ENCODE measurements at regions not wholly inside any gene's neighbourhood (a gene's known extent, or its start where the extent isn't known, plus 50 kb on each side); places are given as distances from the start of the nearest gene placed in this dataset.
A peak's percentile ranks its signal among the peaks of the same experiment; 100 is the strongest.

- Mint-ChIP-seq H3K4me1 (ENCODE audit: low read depth) (no peaks in the 10 kb centered on the region), H3K27me3 (ENCODE audit: low read depth) (peaks cover 23% of the 10 kb centered on the region), H3K36me3 (ENCODE audit: low read depth) (peaks cover 2% of the 10 kb centered on the region), H3K9me3 (peaks cover 4% of the 10 kb centered on the region), H3K4me3 (no peak overlapping the region), H3K27ac (no peak overlapping the region)
Observed at GRCh38 chr1:198075296-198075695, 81.5 kb upstream of the NEK7 start.

- H3K4me1 Mint-ChIP-seq (ENCODE audit: low read depth) = no peaks in the 10 kb centered on the region
- H3K27me3 Mint-ChIP-seq (ENCODE audit: low read depth) = peaks cover 18% of the 10 kb centered on the region
- H3K27ac Mint-ChIP-seq = no peak overlapping the region
- peaks cover 4% of the 10 kb centered on the region for H3K9me3 Mint-ChIP-seq
- H3K4me3 Mint-ChIP-seq = no peak overlapping the region
- H3K36me3 Mint-ChIP-seq (ENCODE audit: low read depth) = peaks cover 2% of the 10 kb centered on the region
Observed at GRCh38 chr1:198079432-198079951, 77.3 kb upstream of the NEK7 start.

- H3K4me1 Mint-ChIP-seq (ENCODE audit: low read depth) = no peaks in the 10 kb centered on the region
- H3K27me3 Mint-ChIP-seq (ENCODE audit: low read depth) = peaks cover 8% of the 10 kb centered on the region
- peaks cover 2% of the 10 kb centered on the region for H3K36me3 Mint-ChIP-seq (ENCODE audit: low read depth)
- H3K4me3 Mint-ChIP-seq = no peak overlapping the region
- peaks cover 4% of the 10 kb centered on the region for H3K9me3 Mint-ChIP-seq
- no peak overlapping the region for H3K27ac Mint-ChIP-seq
Observed at GRCh38 chr1:198082576-198082975, 74.2 kb upstream of the NEK7 start.

GRCh38 chr1:198083549-198083948, 73.2 kb upstream of the NEK7 start:
- H3K36me3 Mint-ChIP-seq (ENCODE audit: low read depth) = peaks cover under 1% of the 10 kb centered on the region
- H3K27me3 Mint-ChIP-seq (ENCODE audit: low read depth) = peaks cover 8% of the 10 kb centered on the region

GRCh38 chr1:198084241-198084908, 72.4 kb upstream of the NEK7 start:
- Mint-ChIP-seq H3K27ac (no peak overlapping the region), H3K36me3 (ENCODE audit: low read depth) (no peaks in the 10 kb centered on the region), H3K9me3 (no peaks in the 10 kb centered on the region), H3K27me3 (ENCODE audit: low read depth) (peaks cover 8% of the 10 kb centered on the region), H3K4me1 (ENCODE audit: low read depth) (peaks cover 6% of the 10 kb centered on the region), H3K4me3 (no peak overlapping the region)

More at GRCh38 chr1:198083549-198083948, 73.2 kb upstream of the NEK7 start:
- no peak overlapping the region for H3K4me3 Mint-ChIP-seq
- H3K27ac Mint-ChIP-seq = no peak overlapping the region
- H3K4me1 Mint-ChIP-seq (ENCODE audit: low read depth) = peaks cover 3% of the 10 kb centered on the region
- peaks cover 2% of the 10 kb centered on the region for H3K9me3 Mint-ChIP-seq

GRCh38 chr1:198086051-198086745, 70.6 kb upstream of the NEK7 start:
- Mint-ChIP-seq H3K27me3 (ENCODE audit: low read depth) (peaks cover 4% of the 10 kb centered on the region), H3K4me1 (ENCODE audit: low read depth) (peaks cover 6% of the 10 kb centered on the region), H3K36me3 (ENCODE audit: low read depth) (no peaks in the 10 kb centered on the region), H3K4me3 (no peak overlapping the region), H3K9me3 (no peaks in the 10 kb centered on the region), H3K27ac (no peak overlapping the region)

- peaks cover 6% of the 10 kb centered on the region for H3K4me1 Mint-ChIP-seq (ENCODE audit: low read depth)
- no peaks in the 10 kb centered on the region for H3K27me3 Mint-ChIP-seq (ENCODE audit: low read depth)
- H3K27ac Mint-ChIP-seq = no peak overlapping the region
- no peaks in the 10 kb centered on the region for H3K36me3 Mint-ChIP-seq (ENCODE audit: low read depth)
- H3K9me3 Mint-ChIP-seq = no peaks in the 10 kb centered on the region
- H3K4me3 Mint-ChIP-seq = no peak overlapping the region
Observed at GRCh38 chr1:198087831-198088230, 69.0 kb upstream of the NEK7 start.

- Mint-ChIP-seq H3K27me3 (ENCODE audit: low read depth) (no peaks in the 10 kb centered on the region), H3K9me3 (no peaks in the 10 kb centered on the region), H3K4me1 (ENCODE audit: low read depth) (peaks cover 6% of the 10 kb centered on the region), H3K4me3 (no peak overlapping the region), H3K36me3 (ENCODE audit: low read depth) (no peaks in the 10 kb centered on the region), H3K27ac (no peak overlapping the region)
Observed at GRCh38 chr1:198088360-198089071, 68.3 kb upstream of the NEK7 start.

GRCh38 chr1:198096390-198096789, 60.4 kb upstream of the NEK7 start:
- H3K4me1 Mint-ChIP-seq (ENCODE audit: low read depth) = peaks cover 3% of the 10 kb centered on the region
- peaks cover 3% of the 10 kb centered on the region for H3K27me3 Mint-ChIP-seq (ENCODE audit: low read depth)
- no peak overlapping the region for H3K4me3 Mint-ChIP-seq
- no peak overlapping the region for H3K27ac Mint-ChIP-seq
- peaks cover 1% of the 10 kb centered on the region for H3K36me3 Mint-ChIP-seq (ENCODE audit: low read depth)
- peaks cover 3% of the 10 kb centered on the region for H3K9me3 Mint-ChIP-seq

- Mint-ChIP-seq H3K4me1 (ENCODE audit: low read depth) (peaks cover 20% of the 10 kb centered on the region), H3K27ac (no peak overlapping the region), H3K27me3 (ENCODE audit: low read depth) (peaks cover 3% of the 10 kb centered on the region), H3K9me3 (peaks cover 3% of the 10 kb centered on the region), H3K4me3 (no peak overlapping the region), H3K36me3 (ENCODE audit: low read depth) (peaks cover 1% of the 10 kb centered on the region)
Observed at GRCh38 chr1:198099755-198100154, 57.0 kb upstream of the NEK7 start.

- Mint-ChIP-seq H3K4me1 (ENCODE audit: low read depth) (peaks cover 20% of the 10 kb centered on the region), H3K27ac (no peak overlapping the region), H3K9me3 (peaks cover 3% of the 10 kb centered on the region), H3K4me3 (no peak overlapping the region), H3K27me3 (ENCODE audit: low read depth) (peaks cover 3% of the 10 kb centered on the region), H3K36me3 (ENCODE audit: low read depth) (peaks cover 4% of the 10 kb centered on the region)
Observed at GRCh38 chr1:198101716-198102453, 54.9 kb upstream of the NEK7 start.

- Mint-ChIP-seq H3K4me3 (peak overlapping the region; percentile 49), H3K9me3 (peaks cover 3% of the 10 kb centered on the region), H3K4me1 (ENCODE audit: low read depth) (peaks cover 20% of the 10 kb centered on the region), H3K27me3 (ENCODE audit: low read depth) (peaks cover 2% of the 10 kb centered on the region), H3K36me3 (ENCODE audit: low read depth) (peaks cover 4% of the 10 kb centered on the region), H3K27ac (peak overlapping the region; percentile 74)
Observed at GRCh38 chr1:198102454-198102827, 54.4 kb upstream of the NEK7 start.

GRCh38 chr1:198105185-198105584, 51.6 kb upstream of the NEK7 start:
- Mint-ChIP-seq H3K4me3 (no peak overlapping the region), H3K27ac (no peak overlapping the region), H3K4me1 (ENCODE audit: low read depth) (peaks cover 20% of the 10 kb centered on the region), H3K36me3 (ENCODE audit: low read depth) (peaks cover 3% of the 10 kb centered on the region), H3K27me3 (ENCODE audit: low read depth) (no peaks in the 10 kb centered on the region), H3K9me3 (no peaks in the 10 kb centered on the region)

GRCh38 chr1:198106011-198106410, 50.8 kb upstream of the NEK7 start:
- Mint-ChIP-seq H3K27me3 (ENCODE audit: low read depth) (no peaks in the 10 kb centered on the region), H3K27ac (no peak overlapping the region), H3K9me3 (no peaks in the 10 kb centered on the region), H3K4me3 (no peak overlapping the region), H3K4me1 (ENCODE audit: low read depth) (peaks cover 20% of the 10 kb centered on the region), H3K36me3 (ENCODE audit: low read depth) (peaks cover 3% of the 10 kb centered on the region)
